Prostate gland (tissue), 2 donors: ENCODE measurements at regions not wholly inside any gene's neighbourhood (a gene's known extent, or its start where the extent isn't known, plus 50 kb on each side); places are given as distances from the start of the nearest gene placed in this dataset.

Source experiments
- CTCF ChIP-seq, 4 experiments: fragments of 200-600 bp in 2 of 4; fragments of 450-650 bp in 2 of 4; sonication (generic) in 2 of 4; IDR thresholded peaks; 1 replicate in 3 of 4; 2 replicates in 1 of 4; pipeline ENCODE4 v1.5.1; 2016 to 2019; ENCODE audit warnings: antibody characterized with exemption in 4 of 4, mild to moderate bottlenecking in 2 of 4, moderate library complexity in 2 of 4
- POLR2A ChIP-seq: fragments of 450-650 bp; IDR thresholded peaks from one replicate; pipeline ENCODE4 v1.6.1; 2016; ENCODE audit warnings: antibody characterized with exemption, mild to moderate bottlenecking
- POLR2AphosphoS5 ChIP-seq: sonication (generic); formaldehyde crosslinking; IDR thresholded peaks from one replicate; pipeline ENCODE4 v1.6.1; 2017; ENCODE audit warnings: antibody characterized with exemption

- no peak for TF ChIP-seq CTCF (IDR thresholded peaks at IDR 0.05)
- no peak for TF ChIP-seq POLR2A
- TF ChIP-seq POLR2AphosphoS5, result no peak
These were observed 148.4 kb upstream of the AHR start for GRCh38 chr7:17150018-17150417.
